ENCODE measurements at regions not wholly inside any gene's neighbourhood (a gene's known extent, or its start where the extent isn't known, plus 50 kb on each side); places are given as distances from the start of the nearest gene placed in this dataset.

DNA sequence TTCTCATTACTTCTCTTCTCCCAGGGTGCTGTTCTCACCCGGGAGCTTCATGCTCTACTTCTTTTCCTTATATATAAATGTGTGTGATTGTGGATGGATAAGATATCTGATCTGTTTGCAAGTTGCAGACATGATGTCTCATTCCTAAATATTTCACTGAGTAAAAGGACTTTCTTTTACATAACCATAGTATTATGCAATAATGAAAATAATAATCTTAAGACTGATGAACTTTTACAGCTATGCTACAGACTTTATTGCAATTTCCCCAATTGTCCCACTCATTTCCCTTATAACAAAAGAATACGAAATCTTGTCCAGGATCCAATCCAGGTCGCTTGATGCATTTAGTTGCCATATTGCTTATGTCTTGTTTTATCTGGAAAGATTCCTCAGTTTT is 284.5 kb upstream of the JAG1 start:
- Histone ChIP-seq H3K36me3 (ENCODE audit: low read depth) (no peaks in the 10 kb centered on the region), H3K4me1 (ENCODE audit: insufficient read depth, poor library complexity, severe bottlenecking) (peaks cover 24% of the 10 kb centered on the region), H3K27ac (ENCODE audit: poor library complexity, severe bottlenecking) (no peak overlapping the region), H3K4me3 (ENCODE audit: severe bottlenecking) (no peak overlapping the region), H3K9me3 (ENCODE audit: severe bottlenecking) (no peaks in the 10 kb centered on the region), H3K27me3 (ENCODE audit: insufficient read depth, poor library complexity, severe bottlenecking) (no peaks in the 10 kb centered on the region)
- ATAC-seq (ENCODE audit: low read depth) (no peak), DNase-seq (ENCODE audit: low spot score) (no peak)
- TF ChIP-seq, protein P1, sequence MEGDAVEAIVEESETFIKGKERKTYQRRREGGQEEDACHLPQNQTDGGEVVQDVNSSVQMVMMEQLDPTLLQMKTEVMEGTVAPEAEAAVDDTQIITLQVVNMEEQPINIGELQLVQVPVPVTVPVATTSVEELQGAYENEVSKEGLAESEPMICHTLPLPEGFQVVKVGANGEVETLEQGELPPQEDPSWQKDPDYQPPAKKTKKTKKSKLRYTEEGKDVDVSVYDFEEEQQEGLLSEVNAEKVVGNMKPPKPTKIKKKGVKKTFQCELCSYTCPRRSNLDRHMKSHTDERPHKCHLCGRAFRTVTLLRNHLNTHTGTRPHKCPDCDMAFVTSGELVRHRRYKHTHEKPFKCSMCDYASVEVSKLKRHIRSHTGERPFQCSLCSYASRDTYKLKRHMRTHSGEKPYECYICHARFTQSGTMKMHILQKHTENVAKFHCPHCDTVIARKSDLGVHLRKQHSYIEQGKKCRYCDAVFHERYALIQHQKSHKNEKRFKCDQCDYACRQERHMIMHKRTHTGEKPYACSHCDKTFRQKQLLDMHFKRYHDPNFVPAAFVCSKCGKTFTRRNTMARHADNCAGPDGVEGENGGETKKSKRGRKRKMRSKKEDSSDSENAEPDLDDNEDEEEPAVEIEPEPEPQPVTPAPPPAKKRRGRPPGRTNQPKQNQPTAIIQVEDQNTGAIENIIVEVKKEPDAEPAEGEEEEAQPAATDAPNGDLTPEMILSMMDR (IDR thresholded peaks at IDR 0.05; ENCODE audit: poor library complexity, severe bottlenecking) = no peak

DNA sequence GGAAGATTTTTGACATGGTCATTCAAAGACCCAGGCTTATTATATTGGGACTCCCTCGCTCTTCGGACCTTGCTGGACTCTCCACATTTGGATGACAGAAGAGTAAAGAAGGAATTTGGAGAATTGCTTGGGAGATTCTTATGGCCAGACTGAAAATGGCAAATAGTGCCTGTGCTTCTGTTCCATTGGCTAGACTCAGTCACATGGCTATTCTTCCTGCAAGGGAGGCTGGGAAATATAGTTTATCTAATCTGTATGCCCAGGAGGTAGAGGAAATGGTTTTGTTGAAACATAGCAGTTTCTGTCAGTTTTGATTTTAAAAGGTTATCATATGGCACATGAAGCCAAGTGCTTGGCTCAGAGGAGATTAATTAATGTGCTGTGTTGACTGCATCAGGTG is 286.6 kb upstream of the JAG1 start:
- H3K27me3 ChIP-seq (ENCODE audit: insufficient read depth, poor library complexity, severe bottlenecking) = no peaks in the 10 kb centered on the region
- H3K36me3 ChIP-seq (ENCODE audit: low read depth) = no peaks in the 10 kb centered on the region
- TF ChIP-seq, protein P1 (IDR thresholded peaks at IDR 0.05; ENCODE audit: poor library complexity, severe bottlenecking) = no peak
- no peak overlapping the region for H3K4me3 ChIP-seq (ENCODE audit: severe bottlenecking)
- DNase-seq (ENCODE audit: low spot score) = no peak
- H3K4me1 ChIP-seq (ENCODE audit: insufficient read depth, poor library complexity, severe bottlenecking) = peaks cover 4% of the 10 kb centered on the region
- H3K9me3 ChIP-seq (ENCODE audit: severe bottlenecking) = no peaks in the 10 kb centered on the region
- no peak overlapping the region for H3K27ac ChIP-seq (ENCODE audit: poor library complexity, severe bottlenecking)
- ATAC-seq (ENCODE audit: low read depth) = no peak

DNA sequence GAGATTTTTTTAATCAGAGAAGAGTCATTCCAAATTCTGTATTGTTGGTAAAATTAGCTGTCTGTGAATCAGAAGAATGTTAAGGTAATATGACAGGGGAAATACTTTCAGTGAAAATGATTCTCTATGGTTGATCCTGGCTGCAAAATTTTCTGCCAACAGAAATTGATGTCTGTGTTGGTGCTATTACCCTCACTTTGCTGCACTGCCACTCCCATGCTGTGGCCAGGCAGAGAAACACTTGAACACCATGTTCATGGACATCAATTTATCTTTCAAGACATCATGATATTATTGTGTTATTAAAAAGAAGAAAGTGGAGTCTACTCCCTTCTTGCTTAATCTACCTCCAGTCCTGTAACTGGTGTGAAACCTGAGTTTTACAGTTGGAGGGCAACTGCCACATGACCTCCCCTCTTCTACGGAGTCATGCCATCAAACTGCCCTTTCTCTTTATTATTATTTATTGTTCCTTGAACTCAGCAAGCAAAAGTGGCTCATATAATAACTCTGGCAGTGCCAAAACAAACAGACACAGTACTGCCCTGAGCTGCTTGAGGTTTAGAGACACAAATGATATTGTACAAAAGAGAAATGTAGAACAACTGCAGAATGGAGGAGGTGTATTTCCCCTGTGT is 288.0 kb upstream of the JAG1 start:
- H3K27me3 ChIP-seq (ENCODE audit: insufficient read depth, poor library complexity, severe bottlenecking) = no peaks in the 10 kb centered on the region
- ATAC-seq (ENCODE audit: low read depth) (no peak), DNase-seq (ENCODE audit: low spot score) (no peak)
- no peak overlapping the region for H3K4me3 ChIP-seq (ENCODE audit: severe bottlenecking)
- no peaks in the 10 kb centered on the region for H3K9me3 ChIP-seq (ENCODE audit: severe bottlenecking)
- H3K4me1 ChIP-seq (ENCODE audit: insufficient read depth, poor library complexity, severe bottlenecking) = peaks cover 4% of the 10 kb centered on the region
- H3K36me3 ChIP-seq (ENCODE audit: low read depth) = no peaks in the 10 kb centered on the region
- TF ChIP-seq, protein P1 (IDR thresholded peaks at IDR 0.05; ENCODE audit: poor library complexity, severe bottlenecking) = no peak
- no peak overlapping the region for H3K27ac ChIP-seq (ENCODE audit: poor library complexity, severe bottlenecking)

DNA sequence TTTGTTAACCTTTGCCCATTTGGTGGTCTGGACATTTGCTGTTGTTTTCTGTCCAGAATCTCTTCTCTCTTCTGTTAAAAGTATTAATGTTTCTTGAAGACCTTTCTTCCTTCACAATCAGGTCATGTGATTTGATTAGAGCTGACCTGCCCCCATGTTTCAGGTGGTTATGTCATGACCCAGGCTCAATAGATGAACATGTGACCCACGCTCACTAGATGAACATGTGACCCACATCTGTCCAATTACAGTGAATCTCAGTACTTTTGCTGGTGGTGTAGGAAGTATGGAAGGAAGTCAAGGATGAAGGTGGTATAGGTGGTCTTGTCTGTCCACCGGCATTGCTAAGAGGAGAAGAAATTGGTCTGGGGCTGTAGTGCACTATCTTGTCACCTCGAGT is 289.1 kb upstream of the JAG1 start:
- Histone ChIP-seq H3K9me3 (ENCODE audit: severe bottlenecking) (no peaks in the 10 kb centered on the region), H3K4me3 (ENCODE audit: severe bottlenecking) (no peak overlapping the region), H3K36me3 (ENCODE audit: low read depth) (no peaks in the 10 kb centered on the region), H3K4me1 (ENCODE audit: insufficient read depth, poor library complexity, severe bottlenecking) (peaks cover 4% of the 10 kb centered on the region), H3K27ac (ENCODE audit: poor library complexity, severe bottlenecking) (no peak overlapping the region), H3K27me3 (ENCODE audit: insufficient read depth, poor library complexity, severe bottlenecking) (no peaks in the 10 kb centered on the region)
- no peak for DNase-seq (ENCODE audit: low spot score)
- TF ChIP-seq, protein P1 (IDR thresholded peaks at IDR 0.05; ENCODE audit: poor library complexity, severe bottlenecking) = no peak
- no peak for ATAC-seq (ENCODE audit: low read depth)

DNA sequence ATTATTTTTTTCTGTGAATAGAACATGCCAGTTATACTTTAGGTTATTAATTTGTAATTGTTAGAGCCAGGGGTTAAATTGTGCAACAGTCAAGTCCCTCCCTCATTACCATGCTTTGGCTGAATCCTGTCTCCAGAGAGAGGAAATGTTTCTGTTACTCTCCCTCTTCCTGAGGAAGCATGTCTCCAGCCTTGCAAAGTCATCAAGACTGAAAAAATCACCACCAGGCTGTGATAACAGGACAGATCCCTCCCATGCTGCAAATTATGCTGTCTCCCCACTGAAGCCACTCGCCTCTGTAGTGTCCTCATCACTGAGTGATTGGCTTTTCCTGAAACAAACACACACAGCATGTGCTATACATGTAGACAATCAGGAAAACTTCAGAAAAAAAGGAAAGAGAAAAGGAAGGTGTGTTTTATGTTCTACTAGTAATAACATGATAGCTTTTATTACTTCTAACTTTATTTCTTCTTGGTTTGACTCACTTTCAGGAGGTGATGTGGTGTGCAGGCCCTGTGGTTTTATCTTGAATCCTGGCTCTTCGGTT is 290.0 kb upstream of the JAG1 start:
- no peaks in the 10 kb centered on the region for H3K27me3 ChIP-seq (ENCODE audit: insufficient read depth, poor library complexity, severe bottlenecking)
- no peaks in the 10 kb centered on the region for H3K36me3 ChIP-seq (ENCODE audit: low read depth)
- peaks cover 4% of the 10 kb centered on the region for H3K4me1 ChIP-seq (ENCODE audit: insufficient read depth, poor library complexity, severe bottlenecking)
- TF ChIP-seq, protein P1 (IDR thresholded peaks at IDR 0.05; ENCODE audit: poor library complexity, severe bottlenecking) = no peak
- DNase-seq (ENCODE audit: low spot score) (no peak), ATAC-seq (ENCODE audit: low read depth) (no peak)
- H3K9me3 ChIP-seq (ENCODE audit: severe bottlenecking) = no peaks in the 10 kb centered on the region
- H3K27ac ChIP-seq (ENCODE audit: poor library complexity, severe bottlenecking) = no peak overlapping the region
- H3K4me3 ChIP-seq (ENCODE audit: severe bottlenecking) = no peak overlapping the region

Measured in RWPE2 (cell line).